ENCODE measurements at regions not wholly inside any gene's neighbourhood (a gene's known extent, or its start where the extent isn't known, plus 50 kb on each side); places are given as distances from the start of the nearest gene placed in this dataset.

GRCh38 chr12:20181416-20182180, 186.7 kb upstream of the PDE3A start:
- TF ChIP-seq ELK1 (IDR thresholded peaks at IDR 0.05; ENCODE audit: borderline replicate concordance, low read depth, low read length) (no peak), USF2 (IDR thresholded peaks at IDR 0.05; ENCODE audit: low read depth, low read length) (no peak), CTCF (conservative IDR thresholded peaks at IDR 0.05; ENCODE audit: low read depth, low read length) (no peak), RFX5 (IDR thresholded peaks at IDR 0.05; ENCODE audit: low read depth, low read length) (no peak), CEBPB (IDR thresholded peaks at IDR 0.05; ENCODE audit: low read depth, low read length) (no peak), BHLHE40 (IDR thresholded peaks at IDR 0.05; ENCODE audit: low read depth, low read length) (no peak)
